Kidney tubule cell (primary cell): ENCODE measurements at regions not wholly inside any gene's neighbourhood (a gene's known extent, or its start where the extent isn't known, plus 50 kb on each side); places are given as distances from the start of the nearest gene placed in this dataset.
"Not testable (repeated sequence)": the region's sequence is repeated elsewhere in the genome, so short reads cannot be mapped to it uniquely, and the experiment has no call there.

Experiments
- DNase-seq: peaks from one replicate; pipeline ENCODE4 v3.0.0-alpha.2; 2018; ENCODE audit warnings: low spot score

DNA sequence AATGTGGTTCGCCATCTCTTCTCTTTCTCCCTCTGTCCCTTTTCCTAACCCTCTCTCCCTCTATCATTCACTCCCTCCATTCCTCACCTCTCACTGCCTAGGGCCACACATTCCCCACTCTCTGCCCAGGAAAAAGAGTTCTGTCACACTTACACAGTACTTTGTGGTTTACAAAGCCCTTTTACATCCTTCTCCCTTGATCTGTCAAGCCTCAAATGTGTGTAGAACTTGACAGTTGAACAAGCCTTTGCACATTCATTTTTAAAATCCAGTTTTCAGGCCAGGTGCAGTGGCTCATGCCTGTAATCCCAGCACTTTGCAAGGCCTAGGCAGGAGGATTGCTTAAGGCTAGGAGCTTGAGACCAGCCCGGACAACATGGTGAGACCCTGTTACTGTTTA is 156.3 kb downstream of the VSIG4 start:
- DNase-seq, result no peak

DNA sequence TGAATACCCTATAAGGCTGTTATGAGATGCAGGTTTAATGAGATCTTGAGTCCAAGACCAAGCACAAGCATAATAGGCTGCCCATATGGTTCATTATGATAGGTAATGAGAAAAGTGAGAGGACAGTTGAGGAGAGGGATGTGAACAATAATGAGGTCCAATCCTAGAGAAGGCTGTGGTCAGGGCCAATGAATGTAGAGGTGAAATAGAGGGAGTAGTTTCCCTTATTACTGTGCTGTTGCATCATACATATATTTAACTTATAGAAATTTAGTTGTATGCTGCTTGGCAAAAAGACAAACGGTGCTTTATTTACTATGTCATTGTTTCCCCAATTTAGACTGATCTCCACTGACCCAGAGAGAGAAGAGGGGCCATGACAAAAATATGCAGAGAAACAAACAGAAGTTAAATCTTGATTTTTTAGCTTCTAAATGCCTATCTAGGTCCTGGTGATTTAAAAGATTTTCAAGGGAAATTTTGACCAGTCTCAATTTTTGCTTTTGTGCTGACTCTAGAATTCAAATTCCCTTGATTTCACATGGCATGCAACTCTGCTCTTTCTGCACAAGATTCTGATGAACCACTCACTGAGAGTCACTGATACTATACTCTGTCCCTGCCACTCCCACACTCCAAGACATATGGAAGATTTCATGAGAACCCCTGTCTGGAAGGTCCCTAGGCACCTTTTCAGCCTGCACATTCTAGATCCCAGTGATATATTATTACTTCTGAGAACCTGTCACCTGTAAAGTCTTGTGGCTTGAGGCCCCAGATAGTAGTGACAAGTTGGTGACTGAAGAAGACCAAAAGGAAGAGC is 159.7 kb downstream of the VSIG4 start:
- DNase-seq, result no peak

DNA sequence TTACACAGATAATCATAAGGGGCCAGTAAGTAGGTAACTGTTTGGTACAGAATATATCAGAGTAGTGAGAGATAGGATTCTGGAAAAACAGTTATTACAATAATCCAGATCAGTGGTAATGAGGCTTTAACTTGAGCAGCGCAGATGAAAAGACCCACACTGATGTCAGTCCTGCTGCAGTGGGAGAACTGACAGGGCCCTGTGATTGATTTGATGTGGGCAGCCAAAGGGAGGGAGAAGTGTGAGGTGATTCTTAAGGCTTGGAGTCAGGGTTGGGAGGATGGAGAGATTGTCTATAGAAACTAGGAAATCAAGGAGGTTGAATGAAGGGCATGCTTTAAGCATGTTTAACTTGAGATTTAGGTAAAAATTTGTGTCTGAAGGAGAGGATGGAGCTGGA is 161.4 kb downstream of the VSIG4 start:
- DNase-seq, result no peak

DNA sequence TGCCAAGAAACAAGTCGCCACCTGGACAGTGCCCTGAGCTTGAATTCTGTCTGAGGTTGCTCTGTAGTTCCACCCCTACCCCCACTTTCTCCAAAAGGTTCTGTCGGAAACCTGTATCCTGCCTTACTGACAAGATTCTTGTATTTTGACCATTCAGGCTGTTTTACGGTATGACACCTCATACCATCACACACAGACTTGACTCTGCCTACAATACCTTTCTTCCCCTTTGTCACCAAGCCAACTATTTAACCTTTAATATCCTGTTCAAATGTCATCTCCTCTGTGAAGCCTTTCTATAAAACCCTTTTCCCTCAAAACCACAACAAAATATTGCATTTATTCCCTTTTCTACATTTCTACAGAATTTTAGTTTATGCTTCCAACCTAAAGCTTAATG is 161.9 kb downstream of the VSIG4 start:
- DNase-seq, result no peak

GRCh38 chrX:65875614-65876013 is 164.3 kb downstream of the VSIG4 start:
- not testable (repeated sequence) for DNase-seq

GRCh38 chrX:65874765-65875164 is 165.1 kb downstream of the VSIG4 start:
- DNase-seq, result no peak

GRCh38 chrX:65874110-65874509 is 165.8 kb downstream of the VSIG4 start:
- DNase-seq, result no peak

- no peak for DNase-seq
Measured at GRCh38 chrX:65873385-65873784, 166.5 kb downstream of the VSIG4 start.

DNA sequence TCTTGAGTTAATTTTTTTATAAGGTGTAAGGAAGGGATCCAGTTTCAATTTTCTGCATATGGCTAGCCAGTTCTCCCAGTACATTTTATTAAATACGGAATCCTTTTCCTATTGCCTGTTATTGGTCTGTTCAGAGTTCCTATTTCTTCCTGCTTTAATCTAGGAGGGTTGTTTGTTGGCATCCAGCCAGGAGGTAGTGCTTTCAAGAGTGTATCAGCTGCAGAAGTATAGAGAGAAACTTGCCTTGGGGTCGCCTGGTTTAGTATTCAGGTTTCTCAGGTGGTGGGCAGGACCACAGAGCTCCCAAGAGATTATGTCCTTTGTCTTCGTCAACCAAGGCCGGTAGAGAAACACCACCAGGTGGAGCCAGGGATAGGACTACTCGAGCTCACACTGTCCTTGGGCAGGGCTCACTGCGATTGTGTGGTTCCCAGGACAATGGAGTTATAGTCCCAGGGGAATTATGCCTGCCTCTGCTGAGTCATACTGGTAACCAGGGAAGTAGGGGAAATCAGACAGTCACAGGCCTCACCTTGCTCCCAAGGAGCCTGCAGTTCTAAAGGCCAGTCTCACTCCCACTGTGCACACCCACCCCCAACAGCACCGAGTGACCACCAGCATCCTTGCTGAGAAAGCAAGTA is 168.1 kb downstream of the VSIG4 start:
- peak; percentile 78 for DNase-seq

DNA sequence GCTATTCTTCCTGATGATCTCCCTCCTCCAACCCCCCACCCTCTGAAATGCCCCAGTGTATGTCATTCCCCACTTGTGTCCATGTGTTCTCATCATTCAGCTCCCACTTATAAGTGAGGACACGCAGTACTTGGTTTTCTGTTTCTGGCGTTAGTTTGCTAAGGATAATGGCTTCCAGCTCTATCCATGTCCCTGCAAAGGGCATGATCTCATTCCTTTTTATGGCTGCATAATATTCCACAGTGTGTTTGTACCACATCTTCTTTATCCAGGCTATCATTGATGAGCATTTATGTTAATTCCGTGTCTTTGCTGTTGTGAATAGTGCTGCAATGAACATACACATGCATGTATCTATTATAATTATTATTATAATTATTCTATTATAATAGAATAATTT is 169.3 kb downstream of the VSIG4 start:
- DNase-seq, result not testable (repeated sequence)

DNA sequence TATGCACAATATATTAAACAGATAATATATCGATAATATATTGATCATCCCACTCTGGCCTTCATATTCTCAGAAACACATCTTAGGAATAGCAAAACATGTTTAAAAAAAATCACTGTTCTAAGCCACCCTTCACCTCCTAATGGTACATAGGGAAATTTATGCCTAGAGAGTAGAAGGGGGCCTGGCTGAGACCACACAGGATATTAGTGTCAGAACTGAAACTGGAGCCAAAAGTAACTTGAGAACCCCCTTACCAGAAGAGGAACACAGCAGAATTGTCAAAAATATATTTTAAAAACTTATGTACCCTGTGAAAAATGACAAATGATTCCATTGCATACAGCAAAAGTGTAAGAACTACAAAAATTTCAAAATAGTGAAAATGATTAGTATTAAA is 173.1 kb downstream of the VSIG4 start:
- DNase-seq, result no peak

DNA sequence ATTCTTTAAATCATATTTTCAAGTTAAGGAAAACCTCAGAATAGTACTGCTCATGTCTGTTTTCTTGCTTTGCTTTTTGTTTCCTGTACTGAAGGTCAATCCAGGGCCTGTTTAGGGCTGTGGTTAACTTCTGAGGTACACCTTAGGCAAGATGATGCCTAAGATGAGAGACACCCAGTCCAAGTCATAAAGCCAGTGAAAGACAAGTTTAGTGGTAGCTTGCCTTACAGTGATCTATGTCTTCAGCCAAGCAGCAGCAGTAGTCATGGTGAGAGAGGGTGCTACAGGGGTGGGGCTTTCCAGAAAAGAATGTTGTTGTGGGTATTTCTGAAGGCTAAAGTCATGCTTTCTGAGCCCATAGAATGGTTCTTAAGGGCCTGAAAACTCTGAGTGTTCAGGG is 173.7 kb downstream of the VSIG4 start:
- DNase-seq, result no peak

DNA sequence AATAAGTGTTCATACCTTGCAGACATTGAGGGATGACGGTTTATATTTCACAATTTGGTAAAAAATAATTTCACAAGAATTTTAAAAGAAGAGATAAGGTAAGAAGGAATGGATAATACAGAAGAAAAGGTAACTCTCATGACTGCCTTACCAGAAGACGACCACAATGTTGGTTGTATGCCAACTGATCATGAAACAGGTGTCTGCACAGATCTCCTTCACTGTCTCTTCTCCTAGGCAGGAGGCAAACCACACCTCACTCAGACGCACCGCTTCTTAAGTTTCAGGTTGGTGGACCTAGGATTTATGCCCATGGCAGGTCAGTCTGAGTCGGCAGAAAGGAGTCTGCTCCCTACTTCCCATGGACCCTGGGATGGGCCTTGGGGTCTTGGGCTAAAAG is 177.2 kb downstream of the VSIG4 start:
- DNase-seq, result no peak

DNA sequence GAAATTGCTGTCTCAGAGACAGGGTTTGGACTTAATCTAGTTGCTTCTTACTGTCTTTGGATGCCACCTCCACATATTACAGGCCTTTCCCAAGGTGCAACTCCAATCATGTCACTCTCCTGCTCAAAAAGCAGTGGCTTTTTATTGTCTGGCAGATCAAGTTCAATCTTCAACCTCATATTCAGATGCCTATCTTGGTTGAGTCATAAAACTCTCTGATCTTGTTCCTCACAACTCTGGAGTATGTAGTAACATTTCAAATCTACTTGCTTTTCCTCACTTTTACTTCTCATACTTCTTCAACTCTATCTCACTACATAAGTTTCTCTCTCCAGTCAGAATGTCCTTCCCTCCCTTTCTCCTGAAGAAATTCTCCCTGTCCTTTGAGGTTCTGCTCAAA is 180.6 kb downstream of the VSIG4 start:
- no peak for DNase-seq

DNA sequence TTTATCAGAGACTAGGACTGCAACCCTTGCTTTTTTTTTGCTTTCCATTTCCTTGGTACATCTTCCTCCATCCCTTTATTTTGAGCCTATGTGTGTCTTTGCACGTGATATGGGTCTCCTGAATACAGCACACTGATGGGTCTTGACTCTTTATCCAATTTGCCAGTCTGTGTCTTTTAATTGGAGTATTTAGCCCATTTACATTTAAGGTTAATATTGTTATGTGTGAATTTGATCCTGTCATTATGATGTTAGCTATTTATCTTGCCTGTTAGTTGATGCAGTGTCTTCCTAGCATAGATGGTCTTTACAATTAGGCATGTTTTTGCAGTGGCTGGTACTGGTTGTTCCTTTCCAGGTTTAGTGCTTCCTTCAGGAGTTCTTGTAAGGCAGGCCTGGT is 185.4 kb downstream of the VSIG4 start:
- not testable (repeated sequence) for DNase-seq

- not testable (repeated sequence) for DNase-seq
Measured at GRCh38 chrX:65851306-65851705, 183.9 kb downstream of the MSN start.

GRCh38 chrX:65850821-65851220 is 183.4 kb downstream of the MSN start:
- DNase-seq, result not testable (repeated sequence)

DNA sequence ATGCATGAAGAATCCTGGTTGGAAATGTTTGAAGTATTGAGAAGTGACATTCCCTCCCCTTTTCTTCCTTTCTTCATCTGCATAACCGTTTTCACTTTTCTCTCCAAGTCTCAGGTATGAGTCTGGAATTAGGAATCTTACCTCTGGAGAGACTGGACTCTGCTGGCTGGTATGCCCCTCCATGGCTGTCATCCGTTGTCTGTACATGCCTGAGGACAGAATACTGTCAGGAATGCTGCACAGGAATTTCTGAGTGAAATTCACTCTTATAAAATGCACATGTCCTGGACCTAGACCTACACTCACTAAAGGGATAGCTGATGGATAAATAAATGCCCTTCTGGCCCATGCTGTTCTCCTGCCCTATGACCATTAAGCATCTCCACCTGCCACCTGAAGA is 179.5 kb downstream of the MSN start:
- no peak for DNase-seq

DNA sequence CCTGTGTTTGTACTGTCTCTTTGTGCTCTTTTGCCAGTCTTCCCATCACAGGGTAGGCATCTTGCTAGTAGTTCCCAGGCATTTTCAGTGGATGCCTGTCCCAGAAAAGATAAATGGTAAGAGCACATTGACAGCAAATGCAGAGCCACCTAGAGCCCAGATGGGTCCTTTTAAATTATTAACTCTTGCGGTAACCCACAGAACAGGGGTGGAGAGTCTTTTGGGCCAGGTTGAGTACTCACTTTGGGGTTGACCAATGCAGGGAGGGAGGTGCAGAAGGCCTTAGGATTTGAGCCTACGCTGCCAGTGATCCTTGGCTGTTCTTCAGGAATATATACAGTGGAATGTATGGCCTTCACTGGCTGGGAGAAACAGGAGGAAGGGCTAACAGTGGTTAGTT is 173.8 kb downstream of the MSN start:
- DNase-seq, result no peak

DNA sequence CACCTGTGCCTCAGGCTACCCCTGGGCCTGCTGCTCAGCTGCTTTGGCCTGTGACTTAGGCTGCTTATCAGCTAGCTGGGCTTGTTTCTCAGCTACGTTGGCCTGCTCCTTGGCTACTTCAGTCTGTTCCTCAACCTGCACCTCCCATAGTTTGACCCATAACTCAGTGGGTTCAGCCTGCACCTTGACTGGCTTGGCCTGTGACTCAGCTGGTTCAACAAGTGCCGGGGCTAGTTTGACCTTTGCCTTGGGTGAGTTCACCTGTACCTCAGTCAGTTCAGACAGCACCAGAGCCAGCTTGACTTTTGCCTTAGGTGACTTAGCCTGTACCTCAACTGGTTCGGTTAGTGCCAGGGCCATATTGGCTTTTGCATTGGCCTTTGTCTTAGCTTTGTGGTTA is 171.2 kb downstream of the MSN start:
- DNase-seq, result no peak

DNA sequence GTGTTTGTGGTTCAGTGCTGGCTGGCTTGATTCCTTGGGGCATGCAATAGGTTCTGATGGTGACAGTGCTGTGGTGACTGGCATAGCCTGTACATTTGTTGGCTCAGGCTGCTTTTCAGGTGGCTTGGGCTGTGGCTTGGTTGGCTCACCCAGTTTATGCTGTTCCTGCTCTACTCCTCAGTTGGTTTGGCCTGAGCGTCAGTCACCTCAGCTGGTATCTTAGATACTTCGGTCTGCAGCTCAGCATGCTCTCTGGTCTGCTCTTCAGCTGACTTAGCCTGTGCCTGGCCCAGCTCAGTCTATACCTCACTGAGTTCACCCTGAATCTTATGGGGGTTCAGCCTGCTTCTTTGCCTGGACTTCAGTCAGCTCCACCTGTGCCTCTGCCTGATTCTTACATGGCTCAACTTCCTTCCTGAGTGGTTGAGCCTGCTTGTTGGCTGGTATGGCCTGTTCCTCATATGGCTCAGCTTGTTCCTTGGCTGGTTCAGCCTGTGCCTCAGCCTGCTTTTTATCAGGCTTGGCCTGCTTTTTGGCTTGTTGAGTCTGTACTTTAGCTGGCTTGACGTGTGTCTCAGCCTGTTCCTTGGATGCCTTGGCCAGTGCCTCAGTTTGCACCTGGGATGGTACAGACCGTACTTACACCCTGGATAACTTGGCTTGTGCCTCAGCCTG is 170.6 kb downstream of the MSN start:
- no peak for DNase-seq

DNA sequence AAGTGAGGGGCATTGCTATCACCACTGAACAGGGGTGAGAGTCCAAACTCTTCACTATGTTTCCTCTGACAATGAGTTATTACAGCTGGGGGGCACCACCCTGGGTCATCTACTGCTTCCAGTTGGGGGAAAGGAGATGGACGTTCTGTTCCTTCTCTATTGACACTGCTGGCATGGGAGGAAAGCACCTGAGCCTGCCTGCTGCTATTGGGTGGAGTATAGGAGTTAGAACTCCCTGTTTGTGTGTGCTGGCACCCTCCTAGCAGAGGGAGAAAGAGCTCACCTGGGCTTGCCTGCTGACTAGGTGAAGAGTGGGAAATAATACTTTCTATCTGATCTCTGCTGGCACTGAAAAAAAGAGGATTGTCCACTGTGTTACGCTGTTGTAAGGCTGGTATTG is 163.8 kb downstream of the MSN start:
- no peak for DNase-seq

- DNase-seq, result no peak
Measured at GRCh38 chrX:65828599-65828998, 161.1 kb downstream of the MSN start.
